Upper lobe of left lung (tissue), 4 donors: ENCODE measurements at regions not wholly inside any gene's neighbourhood (a gene's known extent, or its start where the extent isn't known, plus 50 kb on each side); places are given as distances from the start of the nearest gene placed in this dataset.

Experiments used
- EP300 ChIP-seq, 4 donors: sonication (generic); formaldehyde crosslinking; IDR thresholded peaks; one replicate each; pipeline ENCODE4 v1.5.1; 2017; ENCODE audit warnings: antibody characterized with exemption in 4 of 4, control low read depth in 2 of 4
- POLR2A ChIP-seq, 4 donors: fragments of 450-650 bp; IDR thresholded peaks; one replicate each; pipeline ENCODE4 v1.5.1; 2016 to 2017; ENCODE audit warnings: antibody characterized with exemption in 4 of 4, mild to moderate bottlenecking in 2 of 4
- POLR2AphosphoS5 ChIP-seq, 2 donors: sonication (generic); formaldehyde crosslinking; IDR thresholded peaks; one replicate each; pipeline ENCODE4 v1.5.1; 2017; ENCODE audit warnings: antibody characterized with exemption in 2 of 2
- TF ChIP-seq, protein P1 (sequence below), 6 experiments: fragments of 450-650 bp in 4 of 6; fragments of 200-600 bp in 2 of 6; sonication (generic) in 2 of 6; IDR thresholded peaks; one replicate each; pipeline ENCODE4 v1.5.1; 2016 to 2019; ENCODE audit warnings: antibody characterized with exemption in 6 of 6

DNA sequence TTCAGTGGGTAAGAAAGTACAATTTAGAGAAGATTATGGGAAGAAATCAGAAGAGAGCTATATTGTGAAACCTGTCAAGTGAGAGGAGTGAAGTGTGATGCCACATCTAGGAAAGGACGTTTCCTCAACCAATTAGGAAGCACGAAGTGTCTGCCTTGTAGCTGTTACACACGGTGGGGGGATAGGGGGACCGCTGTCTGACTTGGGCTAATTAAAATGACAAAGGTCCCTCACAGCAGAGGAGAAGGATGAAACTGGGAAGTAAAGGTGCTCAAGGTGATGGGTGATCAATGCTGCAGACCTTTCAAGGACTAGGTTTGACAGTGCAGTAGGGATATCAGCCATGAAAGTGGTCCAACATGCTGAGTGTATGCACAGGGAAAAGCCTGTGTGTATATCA lies 181.1 kb upstream of the PRSS16 start:
- TF ChIP-seq, protein P1, sequence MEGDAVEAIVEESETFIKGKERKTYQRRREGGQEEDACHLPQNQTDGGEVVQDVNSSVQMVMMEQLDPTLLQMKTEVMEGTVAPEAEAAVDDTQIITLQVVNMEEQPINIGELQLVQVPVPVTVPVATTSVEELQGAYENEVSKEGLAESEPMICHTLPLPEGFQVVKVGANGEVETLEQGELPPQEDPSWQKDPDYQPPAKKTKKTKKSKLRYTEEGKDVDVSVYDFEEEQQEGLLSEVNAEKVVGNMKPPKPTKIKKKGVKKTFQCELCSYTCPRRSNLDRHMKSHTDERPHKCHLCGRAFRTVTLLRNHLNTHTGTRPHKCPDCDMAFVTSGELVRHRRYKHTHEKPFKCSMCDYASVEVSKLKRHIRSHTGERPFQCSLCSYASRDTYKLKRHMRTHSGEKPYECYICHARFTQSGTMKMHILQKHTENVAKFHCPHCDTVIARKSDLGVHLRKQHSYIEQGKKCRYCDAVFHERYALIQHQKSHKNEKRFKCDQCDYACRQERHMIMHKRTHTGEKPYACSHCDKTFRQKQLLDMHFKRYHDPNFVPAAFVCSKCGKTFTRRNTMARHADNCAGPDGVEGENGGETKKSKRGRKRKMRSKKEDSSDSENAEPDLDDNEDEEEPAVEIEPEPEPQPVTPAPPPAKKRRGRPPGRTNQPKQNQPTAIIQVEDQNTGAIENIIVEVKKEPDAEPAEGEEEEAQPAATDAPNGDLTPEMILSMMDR (IDR thresholded peaks at IDR 0.05) = no peak
- TF ChIP-seq POLR2A (IDR thresholded peaks at IDR 0.05) = no peak
- TF ChIP-seq EP300 (IDR thresholded peaks at IDR 0.05) = no peak
- no peak for TF ChIP-seq POLR2AphosphoS5 (IDR thresholded peaks at IDR 0.05)
